Tibial nerve (tissue), 4 donors: ENCODE measurements at regions not wholly inside any gene's neighbourhood (a gene's known extent, or its start where the extent isn't known, plus 50 kb on each side); places are given as distances from the start of the nearest gene placed in this dataset.
"Not testable (repeated sequence)": the region's sequence is repeated elsewhere in the genome, so short reads cannot be mapped to it uniquely, and the experiment has no call there.

ENCODE experiments used
- CTCF ChIP-seq, 5 experiments: fragments of 200-600 bp in 3 of 5; fragments of 450-650 bp in 2 of 5; sonication (generic) in 3 of 5; IDR thresholded peaks; one replicate each; pipeline ENCODE4 v1.5.1; 2016 to 2019; ENCODE audit warnings: antibody characterized with exemption in 5 of 5, mild to moderate bottlenecking in 3 of 5, moderate library complexity in 2 of 5
- EP300 ChIP-seq, 2 donors: sonication (generic); formaldehyde crosslinking; IDR thresholded peaks; one replicate each; pipeline ENCODE4 v1.6.1; 2017; ENCODE audit warnings: antibody characterized with exemption in 2 of 2, mild to moderate bottlenecking in 1 of 2
- POLR2A ChIP-seq, 2 donors: fragments of 450-650 bp; IDR thresholded peaks; one replicate each; pipeline ENCODE4 v1.6.1; 2017; ENCODE audit warnings: antibody characterized with exemption in 2 of 2, mild to moderate bottlenecking in 2 of 2, moderate library complexity in 2 of 2

GRCh38 chr14:66333293-66333692 lies 152.9 kb upstream of the CCDC196 start:
- not testable (repeated sequence) for TF ChIP-seq CTCF, POLR2A, EP300 (IDR thresholded peaks at IDR 0.05)
